Esophagus muscularis mucosa (tissue), 4 donors: ENCODE measurements at regions not wholly inside any gene's neighbourhood (a gene's known extent, or its start where the extent isn't known, plus 50 kb on each side); places are given as distances from the start of the nearest gene placed in this dataset.

ENCODE experiments used
- CTCF ChIP-seq, 3 experiments: fragments of 200-600 bp in 2 of 3; fragments of 450-650 bp in 1 of 3; sonication (generic) in 2 of 3; IDR thresholded peaks; one replicate each; pipeline ENCODE4 v1.5.1; 2017 to 2019; ENCODE audit warnings: antibody characterized with exemption in 3 of 3, mild to moderate bottlenecking in 2 of 3, moderate library complexity in 1 of 3
- EP300 ChIP-seq: sonication (generic); formaldehyde crosslinking; IDR thresholded peaks from one replicate; pipeline ENCODE4 v1.6.1; 2017; ENCODE audit warnings: antibody characterized with exemption
- POLR2A ChIP-seq: fragments of 450-650 bp; IDR thresholded peaks from one replicate; pipeline ENCODE4 v1.6.1; 2017; ENCODE audit warnings: antibody characterized with exemption, moderate library complexity, mild to moderate bottlenecking, low read depth
- POLR2AphosphoS5 ChIP-seq, 2 donors: sonication (generic); formaldehyde crosslinking; IDR thresholded peaks; one replicate each; pipeline ENCODE4 v1.6.1; 2017; ENCODE audit warnings: antibody characterized with exemption in 2 of 2

- no peak for TF ChIP-seq POLR2A
- TF ChIP-seq CTCF (IDR thresholded peaks at IDR 0.05): no peak
- TF ChIP-seq POLR2AphosphoS5 (IDR thresholded peaks at IDR 0.05): no peak
- no peak for TF ChIP-seq EP300
Measured at GRCh38 chr2:129035992-129036391, 717.3 kb upstream of the HS6ST1 start.
